GM21423 (cell line): ENCODE measurements at regions not wholly inside any gene's neighbourhood (a gene's known extent, or its start where the extent isn't known, plus 50 kb on each side); places are given as distances from the start of the nearest gene placed in this dataset.
A peak's percentile ranks its signal among the peaks of the same experiment; 100 is the strongest.
"Not testable (repeated sequence)": the region's sequence is repeated elsewhere in the genome, so short reads cannot be mapped to it uniquely, and the experiment has no call there.

Source experiments
- ATAC-seq: cut with Tn5 transposase; IDR thresholded peaks from one replicate; pipeline ENCODE4 v1.9.1; 2021; ENCODE audit warnings: mild to moderate bottlenecking, moderate library complexity; ENCODE audit not compliant: unreplicated experiment

- ATAC-seq = no peak
Observed at GRCh38 chr3:182644790-182645433, 148.4 kb upstream of the ATP11B start.

- ATAC-seq = no peak
Observed at GRCh38 chr3:182650568-182651128, 142.7 kb upstream of the ATP11B start.

- ATAC-seq = no peak
Observed at GRCh38 chr3:182651461-182651860, 141.8 kb upstream of the ATP11B start.

- ATAC-seq = not testable (repeated sequence)
Observed at GRCh38 chr3:182653065-182653464, 140.2 kb upstream of the ATP11B start.

GRCh38 chr3:182668541-182668940 is 124.8 kb upstream of the ATP11B start:
- no peak for ATAC-seq

- ATAC-seq = no peak
Observed at GRCh38 chr3:182668974-182669373, 124.3 kb upstream of the ATP11B start.

GRCh38 chr3:182671541-182671940 is 121.8 kb upstream of the ATP11B start:
- ATAC-seq = no peak

GRCh38 chr3:182671942-182672341 is 121.4 kb upstream of the ATP11B start:
- ATAC-seq = no peak

- ATAC-seq = no peak
Observed at GRCh38 chr3:182673336-182673735, 120.0 kb upstream of the ATP11B start.

GRCh38 chr3:182682263-182683241 is 110.8 kb upstream of the ATP11B start:
- peak; percentile 90 for ATAC-seq

GRCh38 chr3:182683453-182683852 is 109.9 kb upstream of the ATP11B start:
- peak; percentile 61 for ATAC-seq

GRCh38 chr3:182683858-182684257 is 109.4 kb upstream of the ATP11B start:
- no peak for ATAC-seq

GRCh38 chr3:182686033-182686886 is 107.0 kb upstream of the ATP11B start:
- no peak for ATAC-seq

- no peak for ATAC-seq
Observed at GRCh38 chr3:182690172-182690571, 103.1 kb upstream of the ATP11B start.

GRCh38 chr3:182692021-182692420 is 101.3 kb upstream of the ATP11B start:
- ATAC-seq = peak; percentile 78

GRCh38 chr3:182692695-182693094 is 100.6 kb upstream of the ATP11B start:
- ATAC-seq = no peak

- ATAC-seq = no peak
Observed at GRCh38 chr3:182693723-182694122, 99.6 kb upstream of the ATP11B start.

GRCh38 chr3:182696916-182697315 is 96.4 kb upstream of the ATP11B start:
- no peak for ATAC-seq

- no peak for ATAC-seq
Observed at GRCh38 chr3:182697345-182697919, 95.9 kb upstream of the ATP11B start.

- ATAC-seq = no peak
Observed at GRCh38 chr3:182698078-182698477, 95.2 kb upstream of the ATP11B start.
